Muscle of leg (tissue), 3 donors: ENCODE measurements at regions not wholly inside any gene's neighbourhood (a gene's known extent, or its start where the extent isn't known, plus 50 kb on each side); places are given as distances from the start of the nearest gene placed in this dataset.
"Not testable (repeated sequence)": the region's sequence is repeated elsewhere in the genome, so short reads cannot be mapped to it uniquely, and the experiment has no call there.

Experiments
- DNase-seq: peaks from one replicate; pipeline ENCODE4 v3.0.0; 2013
- H3K27ac ChIP-seq: one replicate; pipeline ENCODE4 v1.5.1; 2013; ENCODE audit warnings: mild to moderate bottlenecking, low read length, control low read depth
- H3K27me3 ChIP-seq: one replicate; pipeline ENCODE4 v1.6.1; 2013; ENCODE audit warnings: low read length; ENCODE audit not compliant: control insufficient read depth, insufficient read depth
- H3K36me3 ChIP-seq: one replicate; pipeline ENCODE4 v1.6.1; 2013; ENCODE audit warnings: low read length; ENCODE audit not compliant: control insufficient read depth, insufficient read depth
- H3K4me1 ChIP-seq: one replicate; pipeline ENCODE4 v1.6.1; 2013; ENCODE audit warnings: low read length; ENCODE audit not compliant: control insufficient read depth, insufficient read depth
- H3K4me3 ChIP-seq: one replicate; pipeline ENCODE4 v1.5.1; 2013; ENCODE audit warnings: low read length, control low read depth
- H3K9me3 ChIP-seq: replicated peaks from 2 replicates; pipeline ENCODE4 v1.6.1; 2013; ENCODE audit warnings: low read depth, low read length; ENCODE audit not compliant: control insufficient read depth
- WGBS: methylation state at CpG from one replicate; pipeline ENCODE4 v1.1.5; 2013; ENCODE audit warnings: missing lambda C conversion rate; ENCODE audit not compliant: insufficient coverage; 5-methylcytosine and 5-hydroxymethylcytosine counted together

GRCh38 chr12:131561891-131562684, 148.8 kb upstream of the SFSWAP start:
- no peaks in the 10 kb centered on the region for H3K9me3 ChIP-seq
- peaks cover 19% of the 10 kb centered on the region for H3K27me3 ChIP-seq
- WGBS, result 71% methylated on average over 5 of the region's 9 CpGs
- H3K36me3 ChIP-seq, result no peaks in the 10 kb centered on the region
- no peak overlapping the region for H3K27ac ChIP-seq
- no peaks in the 10 kb centered on the region for H3K4me1 ChIP-seq
- H3K4me3 ChIP-seq, result no peak overlapping the region
- no peak for DNase-seq

- DNase-seq, H3K4me1 ChIP-seq, H3K36me3 ChIP-seq, H3K4me3 ChIP-seq, H3K27ac ChIP-seq, H3K9me3 ChIP-seq: not testable (repeated sequence)
- H3K27me3 ChIP-seq, result peaks cover 19% of the 10 kb centered on the region
- WGBS, result 33% methylated on average over 3 of the region's 12 CpGs
These were observed 146.7 kb upstream of the SFSWAP start for GRCh38 chr12:131564138-131564727.

- no peak overlapping the region for H3K27ac ChIP-seq
- H3K9me3 ChIP-seq, result no peaks in the 10 kb centered on the region
- no peak overlapping the region for H3K4me3 ChIP-seq
- peaks cover 19% of the 10 kb centered on the region for H3K27me3 ChIP-seq
- WGBS, result no CpG with 5 or more reads among the region's 8 CpGs
- no peaks in the 10 kb centered on the region for H3K4me1 ChIP-seq
- DNase-seq, result no peak
- no peaks in the 10 kb centered on the region for H3K36me3 ChIP-seq
These were observed 146.0 kb upstream of the SFSWAP start for GRCh38 chr12:131564845-131565244.

GRCh38 chr12:131565267-131566015, 145.4 kb upstream of the SFSWAP start:
- H3K4me3 ChIP-seq, result no peak overlapping the region
- H3K27me3 ChIP-seq, result peaks cover 21% of the 10 kb centered on the region

GRCh38 chr12:131568336-131568735, 142.6 kb upstream of the SFSWAP start:
- Histone ChIP-seq H3K36me3 (no peaks in the 10 kb centered on the region), H3K27me3 (peaks cover 28% of the 10 kb centered on the region), H3K4me1 (no peaks in the 10 kb centered on the region), H3K4me3 (no peak overlapping the region), H3K9me3 (no peaks in the 10 kb centered on the region), H3K27ac (no peak overlapping the region)
- no peak for DNase-seq

More at GRCh38 chr12:131565267-131566015, 145.4 kb upstream of the SFSWAP start:
- WGBS, result 65% methylated on average over 16 of the region's 25 CpGs
- no peak for DNase-seq
- no peak overlapping the region for H3K27ac ChIP-seq
- H3K9me3 ChIP-seq, result no peaks in the 10 kb centered on the region
- no peaks in the 10 kb centered on the region for H3K36me3 ChIP-seq
- no peaks in the 10 kb centered on the region for H3K4me1 ChIP-seq

- Histone ChIP-seq H3K4me1 (peaks cover 5% of the 10 kb centered on the region), H3K27ac (no peak overlapping the region), H3K27me3 (peaks cover 33% of the 10 kb centered on the region), H3K9me3 (no peaks in the 10 kb centered on the region), H3K36me3 (no peaks in the 10 kb centered on the region), H3K4me3 (no peak overlapping the region)
- 69% methylated on average over 8 of the region's 8 CpGs for WGBS
- DNase-seq, result no peak
These were observed 140.3 kb upstream of the SFSWAP start for GRCh38 chr12:131570596-131570995.

- DNase-seq, result no peak
- peaks cover 5% of the 10 kb centered on the region for H3K4me1 ChIP-seq
- no peak overlapping the region for H3K27ac ChIP-seq
- WGBS, result 24% methylated on average over 3 of the region's 6 CpGs
- no peaks in the 10 kb centered on the region for H3K9me3 ChIP-seq
- peaks cover 31% of the 10 kb centered on the region for H3K27me3 ChIP-seq
- H3K4me3 ChIP-seq, result no peak overlapping the region
- H3K36me3 ChIP-seq, result no peaks in the 10 kb centered on the region
These were observed 139.1 kb upstream of the SFSWAP start for GRCh38 chr12:131571827-131572226.

GRCh38 chr12:131572626-131573025, 138.3 kb upstream of the SFSWAP start:
- no peak for DNase-seq
- H3K9me3 ChIP-seq, result no peaks in the 10 kb centered on the region
- no peak overlapping the region for H3K4me3 ChIP-seq
- peaks cover 5% of the 10 kb centered on the region for H3K4me1 ChIP-seq
- WGBS, result 81% methylated on average over 13 of the region's 15 CpGs
- no peak overlapping the region for H3K27ac ChIP-seq
- peaks cover 27% of the 10 kb centered on the region for H3K27me3 ChIP-seq
- H3K36me3 ChIP-seq, result no peaks in the 10 kb centered on the region

GRCh38 chr12:131573631-131574394, 137.1 kb upstream of the SFSWAP start:
- Histone ChIP-seq H3K27me3 (peaks cover 30% of the 10 kb centered on the region), H3K36me3 (no peaks in the 10 kb centered on the region), H3K9me3 (no peaks in the 10 kb centered on the region), H3K27ac (no peak overlapping the region), H3K4me3 (no peak overlapping the region), H3K4me1 (peaks cover 5% of the 10 kb centered on the region)
- DNase-seq, result no peak
- 54% methylated on average over 22 of the region's 26 CpGs for WGBS

GRCh38 chr12:131574395-131574771, 136.5 kb upstream of the SFSWAP start:
- no peaks in the 10 kb centered on the region for H3K9me3 ChIP-seq
- no peak for DNase-seq
- H3K27me3 ChIP-seq, result peaks cover 30% of the 10 kb centered on the region
- 10% methylated on average over 8 of the region's 10 CpGs for WGBS
- no peak overlapping the region for H3K27ac ChIP-seq
- no peak overlapping the region for H3K4me3 ChIP-seq
- H3K36me3 ChIP-seq, result no peaks in the 10 kb centered on the region
- H3K4me1 ChIP-seq, result peaks cover 5% of the 10 kb centered on the region
